Skeletal muscle cell (primary cell): ENCODE measurements at regions not wholly inside any gene's neighbourhood (a gene's known extent, or its start where the extent isn't known, plus 50 kb on each side); places are given as distances from the start of the nearest gene placed in this dataset.

ENCODE experiments used
- DNase-seq: peaks from one replicate; pipeline ENCODE4 v3.0.0-alpha.2; 2010; ENCODE audit warnings: low read depth
- H3K4me3 ChIP-seq: 2 replicates; pipeline ENCODE4 v1.5.1; 2011; ENCODE audit warnings: low read depth, mild to moderate bottlenecking, control low read depth, low read length, moderate library complexity

- DNase-seq = no peak
Observed at GRCh38 chr7:113414401-113415035, 296.2 kb upstream of the SMIM30 start.

GRCh38 chr7:113412410-113412809 is 294.1 kb upstream of the SMIM30 start:
- H3K4me3 ChIP-seq = no peak overlapping the region
- no peak for DNase-seq

More at GRCh38 chr7:113414401-113415035, 296.2 kb upstream of the SMIM30 start:
- no peak overlapping the region for H3K4me3 ChIP-seq

- no peak for DNase-seq
- no peak overlapping the region for H3K4me3 ChIP-seq
Observed at GRCh38 chr7:113410796-113411195, 292.4 kb upstream of the SMIM30 start.

- H3K4me3 ChIP-seq = no peak overlapping the region
- DNase-seq = no peak
Observed at GRCh38 chr7:113408999-113409398, 290.6 kb upstream of the SMIM30 start.

- no peak overlapping the region for H3K4me3 ChIP-seq
- no peak for DNase-seq
Observed at GRCh38 chr7:113405296-113406056, 287.1 kb upstream of the SMIM30 start.

GRCh38 chr7:113404245-113404644 is 285.9 kb upstream of the SMIM30 start:
- no peak overlapping the region for H3K4me3 ChIP-seq
- no peak for DNase-seq

- DNase-seq = no peak
Observed at GRCh38 chr7:113402482-113402881, 284.1 kb upstream of the SMIM30 start.

GRCh38 chr7:113402005-113402404 is 283.7 kb upstream of the SMIM30 start:
- DNase-seq = no peak
- H3K4me3 ChIP-seq = no peak overlapping the region

More at GRCh38 chr7:113402482-113402881, 284.1 kb upstream of the SMIM30 start:
- no peak overlapping the region for H3K4me3 ChIP-seq

GRCh38 chr7:113394856-113395255 is 276.5 kb upstream of the SMIM30 start:
- no peak overlapping the region for H3K4me3 ChIP-seq
- no peak for DNase-seq

GRCh38 chr7:113392841-113393540 is 274.6 kb upstream of the SMIM30 start:
- H3K4me3 ChIP-seq = no peak overlapping the region
- DNase-seq = no peak

- DNase-seq = no peak
- no peak overlapping the region for H3K4me3 ChIP-seq
Observed at GRCh38 chr7:113392421-113392820, 274.1 kb upstream of the SMIM30 start.

GRCh38 chr7:113389112-113389646 is 270.8 kb upstream of the SMIM30 start:
- DNase-seq = no peak
- H3K4me3 ChIP-seq = no peak overlapping the region

- DNase-seq = no peak
- H3K4me3 ChIP-seq = no peak overlapping the region
Observed at GRCh38 chr7:113383638-113384037, 265.3 kb upstream of the SMIM30 start.

- no peak for DNase-seq
- no peak overlapping the region for H3K4me3 ChIP-seq
Observed at GRCh38 chr7:113379746-113380145, 261.4 kb upstream of the SMIM30 start.

- no peak for DNase-seq
- H3K4me3 ChIP-seq = no peak overlapping the region
Observed at GRCh38 chr7:113374955-113375354, 256.6 kb upstream of the SMIM30 start.

- no peak overlapping the region for H3K4me3 ChIP-seq
- DNase-seq = no peak
Observed at GRCh38 chr7:113373863-113374262, 255.5 kb upstream of the SMIM30 start.

- DNase-seq = no peak
- no peak overlapping the region for H3K4me3 ChIP-seq
Observed at GRCh38 chr7:113371416-113372043, 253.2 kb upstream of the SMIM30 start.

- H3K4me3 ChIP-seq = no peak overlapping the region
- DNase-seq = no peak
Observed at GRCh38 chr7:113370910-113371309, 252.6 kb upstream of the SMIM30 start.

GRCh38 chr7:113368256-113368655 is 249.9 kb upstream of the SMIM30 start:
- no peak for DNase-seq
- no peak overlapping the region for H3K4me3 ChIP-seq
